ENCODE measurements at regions not wholly inside any gene's neighbourhood (a gene's known extent, or its start where the extent isn't known, plus 50 kb on each side); places are given as distances from the start of the nearest gene placed in this dataset.
"Not testable (repeated sequence)": the region's sequence is repeated elsewhere in the genome, so short reads cannot be mapped to it uniquely, and the experiment has no call there.

DNA sequence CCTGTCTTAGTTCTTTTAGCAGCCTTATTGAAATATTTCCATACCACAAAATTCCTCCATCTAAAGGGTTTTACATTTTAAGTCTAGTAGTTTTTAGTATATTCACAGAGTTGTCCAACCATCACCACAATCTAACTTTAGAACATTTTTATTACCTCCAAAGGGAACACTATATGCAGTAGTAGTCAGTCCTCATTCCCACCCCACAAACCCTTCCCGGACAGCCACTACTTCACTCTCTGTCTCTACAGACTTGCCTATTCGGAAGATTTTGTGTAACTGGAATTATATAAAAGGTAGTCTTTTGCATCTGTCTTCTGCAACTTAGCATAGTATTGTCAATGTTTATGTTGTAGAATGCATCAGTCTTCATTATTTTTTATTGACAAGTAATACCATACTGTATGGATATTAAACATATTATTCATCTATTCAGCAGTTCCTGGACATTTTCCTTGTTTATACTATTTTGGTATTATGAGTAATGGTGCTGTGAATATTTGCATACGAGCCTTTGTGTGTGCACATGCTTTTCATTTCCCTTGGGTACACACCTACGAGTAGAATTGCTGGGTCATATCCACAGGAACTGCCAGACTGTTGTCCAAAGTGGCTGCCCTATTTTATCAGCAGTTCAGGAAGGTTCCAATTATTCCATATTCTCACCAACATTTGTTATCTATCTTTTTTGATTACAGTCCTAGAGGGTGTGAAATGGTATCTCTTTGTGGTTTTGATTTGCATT lies 60.9 kb upstream of the LANCL2 start:
- no peak for DNase-seq

DNA sequence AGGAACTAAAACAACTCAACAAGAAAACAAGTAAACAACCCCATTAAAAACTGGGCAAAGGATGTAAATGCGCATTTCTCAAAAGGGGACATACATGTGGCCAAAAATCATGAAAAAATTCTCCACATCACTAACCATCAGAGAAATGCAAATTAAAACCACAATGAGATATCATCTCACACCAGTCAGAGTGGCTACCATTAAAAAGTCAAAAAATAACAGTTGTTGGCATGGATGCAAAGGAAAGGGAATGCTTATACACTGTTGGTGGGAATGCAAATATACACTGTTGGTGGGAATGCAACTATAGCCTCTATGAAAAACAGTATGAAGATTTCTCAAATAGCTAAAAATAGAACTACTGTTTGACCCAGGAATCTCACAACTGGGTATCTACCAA lies 60.0 kb upstream of the LANCL2 start:
- DNase-seq: no peak

DNA sequence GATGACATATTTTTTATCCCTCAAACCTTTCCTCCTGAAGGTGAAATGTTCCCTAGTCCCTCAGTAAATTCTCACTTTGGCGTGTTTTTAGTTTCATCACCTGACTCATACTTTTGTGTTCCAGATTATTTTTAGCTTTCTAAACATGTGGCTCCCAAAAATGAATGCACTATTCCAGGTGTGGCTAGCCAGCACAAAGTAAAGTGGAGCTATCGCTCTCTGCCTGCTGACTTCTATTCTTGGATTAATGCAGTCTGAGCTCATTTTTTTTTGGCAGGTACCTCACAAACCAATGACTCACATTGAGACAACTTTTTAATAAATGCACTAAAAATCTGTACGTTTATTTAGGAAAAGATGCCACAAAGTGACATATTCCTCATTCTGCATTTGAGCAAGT lies 58.8 kb upstream of the LANCL2 start:
- DNase-seq: no peak

DNA sequence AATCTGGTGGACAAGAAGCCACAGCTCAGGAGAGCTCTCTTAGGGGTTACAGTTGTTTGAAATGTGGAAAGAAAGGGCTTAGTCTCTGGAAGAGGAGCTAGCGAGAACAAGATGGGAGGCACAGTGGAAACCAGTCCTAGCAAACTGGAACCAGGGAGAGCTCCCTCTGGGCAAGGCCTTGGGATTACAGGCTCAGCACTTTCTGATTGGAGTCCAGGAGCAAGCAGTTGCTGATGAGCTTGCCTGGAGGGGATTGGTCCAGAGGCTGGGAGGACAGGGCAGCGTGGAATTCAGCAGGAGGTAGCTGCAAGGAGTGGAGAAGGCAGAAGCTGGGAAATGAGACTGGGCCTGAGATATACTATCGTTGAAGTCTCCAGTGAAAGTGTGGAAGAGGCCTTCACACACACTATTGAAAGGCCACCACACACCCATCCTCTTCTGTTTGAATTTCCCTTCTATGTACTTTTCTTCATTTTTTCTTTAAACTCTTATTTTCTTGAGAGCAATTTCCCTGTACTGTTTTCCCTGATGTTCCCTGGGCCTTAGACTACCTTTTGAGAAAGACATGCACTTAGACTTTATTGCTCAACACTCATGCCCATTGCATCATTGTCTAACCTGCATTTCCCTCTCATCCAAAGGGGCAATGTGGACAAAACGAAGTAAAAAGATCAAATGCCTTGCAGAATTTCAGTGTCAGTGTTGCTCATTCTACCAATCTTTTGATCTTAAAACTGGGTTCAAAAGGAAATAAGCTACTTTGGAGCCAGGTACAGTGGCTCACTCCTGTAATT lies 57.8 kb upstream of the LANCL2 start:
- DNase-seq: no peak

DNA sequence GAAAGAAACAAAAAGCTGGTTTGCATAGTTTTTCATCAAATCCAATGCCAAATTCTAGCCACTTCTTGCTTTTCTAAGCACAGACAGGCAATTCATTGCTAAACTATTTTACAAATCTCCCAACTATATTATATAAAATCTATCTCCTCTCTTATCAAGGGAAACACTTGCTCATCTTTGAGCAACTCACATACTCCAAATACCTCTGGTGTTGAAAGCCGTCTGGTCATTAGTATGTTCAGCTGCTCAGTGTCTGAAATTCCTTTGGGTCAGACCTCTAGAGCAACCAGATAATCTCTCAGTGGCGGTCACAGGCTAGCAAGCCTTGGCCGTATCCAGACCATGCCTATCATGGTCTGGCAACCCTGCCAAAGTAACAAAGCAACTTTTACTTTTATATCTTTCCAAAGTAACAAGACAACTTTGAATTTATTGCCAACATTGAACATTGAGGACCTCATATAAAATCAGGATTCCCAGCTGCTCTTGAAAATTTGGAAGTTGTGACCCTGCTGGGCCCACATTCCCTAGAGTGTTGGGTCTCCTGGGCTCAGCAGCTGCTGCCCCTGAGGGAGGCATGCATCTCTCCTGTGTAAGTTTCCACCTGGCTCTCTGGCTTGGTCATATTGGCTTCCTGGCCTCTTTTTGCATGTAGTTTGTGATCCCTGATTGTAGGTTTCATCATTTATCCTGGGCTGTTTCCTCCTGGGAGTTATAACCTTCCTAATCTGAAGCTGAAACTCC lies 56.8 kb upstream of the LANCL2 start:
- no peak for DNase-seq

DNA sequence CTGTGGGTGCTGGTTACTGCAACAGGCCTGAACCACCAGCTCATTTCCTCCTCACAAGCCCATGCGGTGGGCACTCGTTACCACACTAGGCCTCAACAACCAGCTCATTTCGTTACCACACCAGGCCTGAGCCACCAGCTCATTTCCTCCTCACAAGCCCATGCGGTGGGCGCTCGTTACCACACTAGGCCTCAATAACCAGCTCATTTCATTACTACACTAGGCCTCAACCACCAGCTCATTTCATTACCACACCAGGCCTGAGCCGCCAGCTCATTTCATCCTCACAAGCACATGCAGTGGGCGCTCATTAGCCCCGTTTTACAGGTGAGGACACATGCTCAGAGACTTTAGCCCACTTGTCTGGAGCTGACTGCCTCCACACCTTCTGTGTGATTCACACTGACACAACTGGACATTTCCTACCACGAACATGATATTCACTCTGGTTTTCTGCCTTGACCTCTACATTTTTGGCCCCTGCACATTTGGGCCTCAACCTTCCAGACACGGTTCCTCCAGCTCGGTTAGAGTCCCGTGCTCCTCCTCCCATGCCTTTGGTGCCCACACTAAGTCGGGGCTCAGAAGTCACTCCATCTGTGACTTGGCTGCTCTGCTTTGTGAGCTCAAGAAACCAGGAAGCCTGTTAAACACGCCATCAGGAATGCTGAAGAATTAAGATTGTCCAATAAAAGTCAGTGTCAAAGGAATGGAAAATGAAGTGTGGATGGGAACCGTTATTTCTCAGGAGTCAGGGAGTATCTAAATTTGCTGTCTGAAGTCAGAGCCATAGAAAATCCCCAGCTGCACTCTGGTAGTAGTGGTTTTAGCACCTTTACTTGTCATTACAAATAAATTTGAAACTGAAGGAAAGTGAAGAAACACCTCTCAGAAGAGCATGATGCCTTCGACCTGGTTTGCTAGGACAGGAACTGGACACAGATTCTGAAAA lies 55.8 kb upstream of the LANCL2 start:
- no peak for DNase-seq

DNA sequence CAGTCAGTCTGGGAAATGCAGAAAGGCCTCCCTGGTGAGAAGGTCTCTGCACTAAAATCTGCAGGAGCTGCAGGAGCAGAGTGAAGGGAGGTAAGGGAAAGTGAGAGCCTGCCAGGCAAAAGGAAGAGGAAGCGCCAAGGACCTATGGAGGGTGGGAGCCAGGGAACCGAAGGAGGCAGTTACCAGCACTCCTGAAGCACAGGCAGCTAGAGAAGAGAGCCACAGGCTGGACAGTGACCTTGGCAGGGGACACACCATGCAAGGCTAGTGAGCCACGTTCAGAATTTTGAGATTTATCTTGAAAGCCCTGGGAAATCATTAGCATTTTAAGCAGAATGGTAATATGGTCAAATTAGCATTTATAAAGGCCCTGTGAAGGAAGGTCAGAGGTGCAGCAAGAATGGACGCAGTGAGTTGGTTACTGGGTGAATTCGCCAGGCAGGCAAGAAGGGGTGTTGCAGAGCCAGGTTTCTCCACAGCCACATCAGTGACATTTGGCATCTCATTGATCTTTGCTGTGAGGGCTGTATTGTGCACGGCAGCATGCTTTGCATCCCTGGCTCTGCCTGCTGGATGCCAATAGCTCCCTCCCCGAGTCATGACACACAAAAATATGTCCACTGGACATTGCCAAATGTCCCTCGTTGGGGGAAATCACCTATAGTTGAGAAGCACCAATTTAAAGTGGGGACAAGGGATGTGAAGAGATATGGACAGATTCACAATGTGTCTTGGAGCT lies 54.7 kb upstream of the LANCL2 start:
- no peak for DNase-seq

DNA sequence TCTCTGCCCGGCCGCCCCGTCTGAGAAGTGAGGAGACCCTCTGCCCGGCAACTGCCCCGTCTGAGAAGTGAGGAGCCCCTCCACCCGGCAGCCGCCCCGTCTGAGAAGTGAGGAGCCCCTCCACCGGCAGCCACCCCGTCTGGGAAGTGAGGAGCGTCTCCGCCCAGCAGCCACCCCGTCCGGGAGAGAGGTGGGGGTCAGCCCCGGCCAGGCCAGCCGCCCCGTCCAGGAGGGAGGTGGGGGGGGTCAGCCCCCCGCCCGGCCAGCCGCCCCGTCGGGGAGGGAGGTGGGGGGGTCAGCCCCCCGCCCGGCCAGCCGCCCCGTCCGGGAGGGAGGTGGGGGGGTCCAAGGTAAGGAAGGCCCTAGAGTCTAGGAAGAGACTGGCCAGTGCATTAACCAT lies 53.2 kb upstream of the LANCL2 start:
- not testable (repeated sequence) for DNase-seq

DNA sequence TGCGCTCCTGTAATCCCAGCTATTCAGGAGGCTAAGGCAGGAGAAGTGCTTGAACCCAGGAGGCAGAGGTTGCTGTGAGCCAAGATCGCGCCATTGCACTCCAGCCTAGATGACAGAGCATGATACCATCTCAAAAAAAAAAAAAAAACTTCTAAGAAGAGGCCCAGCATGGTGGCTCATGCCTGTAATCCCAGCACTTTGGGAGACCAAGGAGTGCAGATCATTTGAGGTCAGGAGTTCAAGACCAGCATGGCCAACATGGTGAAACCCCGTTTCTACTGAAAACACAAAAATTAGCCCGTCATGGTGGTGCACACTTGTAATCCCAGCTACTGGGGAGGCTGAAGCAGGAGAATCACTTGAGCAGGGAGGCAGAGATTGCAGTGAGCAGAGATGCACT lies 51.5 kb upstream of the LANCL2 start:
- DNase-seq: not testable (repeated sequence)

DNA sequence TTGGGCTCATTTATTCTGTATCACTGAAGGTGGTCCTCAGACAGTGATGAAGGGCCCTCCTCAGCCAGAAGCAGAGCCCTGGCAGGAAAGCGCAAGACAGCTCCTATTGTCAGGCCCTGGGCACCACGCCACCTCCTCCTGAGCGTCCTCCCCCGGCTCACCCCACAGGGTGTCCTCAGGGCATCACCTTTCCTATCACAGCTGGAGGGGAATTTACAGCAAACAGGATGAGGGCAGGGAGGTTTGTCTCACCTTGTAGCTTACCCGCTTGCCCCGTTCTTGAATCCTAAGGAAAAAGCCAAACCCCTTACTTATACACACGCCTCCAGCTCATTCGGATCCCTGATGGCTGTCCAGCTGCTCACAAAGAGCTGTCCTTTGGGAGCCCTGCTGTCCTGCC lies 50.2 kb upstream of the LANCL2 start:
- no peak for DNase-seq

Data from cerebellar nuclear complex (tissue), 1 donor.